ENCODE measurements at regions not wholly inside any gene's neighbourhood (a gene's known extent, or its start where the extent isn't known, plus 50 kb on each side); places are given as distances from the start of the nearest gene placed in this dataset.

DNA sequence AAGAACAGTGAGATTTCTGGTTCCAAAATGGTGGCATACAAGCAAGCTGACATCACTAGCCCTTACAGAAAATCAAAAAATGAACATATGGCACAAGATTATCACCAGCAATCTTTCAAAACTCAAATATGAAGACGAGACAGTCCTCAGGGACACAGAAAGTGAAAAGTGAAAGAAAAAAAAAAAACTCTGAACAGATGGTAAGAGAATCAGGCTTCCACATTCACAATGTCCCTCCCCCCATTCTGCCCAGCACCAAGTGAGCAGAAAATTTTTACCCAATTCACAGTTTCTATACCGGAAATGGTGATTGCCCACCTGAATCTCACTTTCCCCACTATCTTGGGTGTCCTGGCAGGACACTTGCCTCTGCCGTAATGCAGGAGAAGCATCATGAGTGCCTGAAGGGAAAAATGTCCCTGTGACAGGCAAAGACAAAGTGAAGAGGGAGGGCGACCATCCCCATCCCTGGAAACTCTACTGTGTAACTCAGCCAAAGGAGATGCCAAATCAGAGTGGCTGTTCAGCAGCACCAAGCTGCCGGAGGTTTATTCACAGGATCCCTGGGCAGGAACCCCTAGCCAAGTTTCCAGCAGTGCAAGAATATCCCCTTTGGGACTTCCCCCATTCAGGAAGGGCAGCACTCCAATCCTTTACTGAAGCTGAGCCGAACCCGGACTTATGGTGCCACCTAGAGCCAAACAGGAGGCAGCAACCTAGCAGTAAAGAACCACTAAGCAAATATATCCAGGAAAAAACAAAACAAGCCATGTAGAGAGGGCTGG lies 312.2 kb downstream of the LRATD1 start:
- TF ChIP-seq, protein P1, sequence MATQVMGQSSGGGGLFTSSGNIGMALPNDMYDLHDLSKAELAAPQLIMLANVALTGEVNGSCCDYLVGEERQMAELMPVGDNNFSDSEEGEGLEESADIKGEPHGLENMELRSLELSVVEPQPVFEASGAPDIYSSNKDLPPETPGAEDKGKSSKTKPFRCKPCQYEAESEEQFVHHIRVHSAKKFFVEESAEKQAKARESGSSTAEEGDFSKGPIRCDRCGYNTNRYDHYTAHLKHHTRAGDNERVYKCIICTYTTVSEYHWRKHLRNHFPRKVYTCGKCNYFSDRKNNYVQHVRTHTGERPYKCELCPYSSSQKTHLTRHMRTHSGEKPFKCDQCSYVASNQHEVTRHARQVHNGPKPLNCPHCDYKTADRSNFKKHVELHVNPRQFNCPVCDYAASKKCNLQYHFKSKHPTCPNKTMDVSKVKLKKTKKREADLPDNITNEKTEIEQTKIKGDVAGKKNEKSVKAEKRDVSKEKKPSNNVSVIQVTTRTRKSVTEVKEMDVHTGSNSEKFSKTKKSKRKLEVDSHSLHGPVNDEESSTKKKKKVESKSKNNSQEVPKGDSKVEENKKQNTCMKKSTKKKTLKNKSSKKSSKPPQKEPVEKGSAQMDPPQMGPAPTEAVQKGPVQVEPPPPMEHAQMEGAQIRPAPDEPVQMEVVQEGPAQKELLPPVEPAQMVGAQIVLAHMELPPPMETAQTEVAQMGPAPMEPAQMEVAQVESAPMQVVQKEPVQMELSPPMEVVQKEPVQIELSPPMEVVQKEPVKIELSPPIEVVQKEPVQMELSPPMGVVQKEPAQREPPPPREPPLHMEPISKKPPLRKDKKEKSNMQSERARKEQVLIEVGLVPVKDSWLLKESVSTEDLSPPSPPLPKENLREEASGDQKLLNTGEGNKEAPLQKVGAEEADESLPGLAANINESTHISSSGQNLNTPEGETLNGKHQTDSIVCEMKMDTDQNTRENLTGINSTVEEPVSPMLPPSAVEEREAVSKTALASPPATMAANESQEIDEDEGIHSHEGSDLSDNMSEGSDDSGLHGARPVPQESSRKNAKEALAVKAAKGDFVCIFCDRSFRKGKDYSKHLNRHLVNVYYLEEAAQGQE (IDR thresholded peaks at IDR 0.05; ENCODE audit: insufficient read depth in 1 of 2, low read depth in 2 of 2, low read length in 2 of 2): no peak

DNA sequence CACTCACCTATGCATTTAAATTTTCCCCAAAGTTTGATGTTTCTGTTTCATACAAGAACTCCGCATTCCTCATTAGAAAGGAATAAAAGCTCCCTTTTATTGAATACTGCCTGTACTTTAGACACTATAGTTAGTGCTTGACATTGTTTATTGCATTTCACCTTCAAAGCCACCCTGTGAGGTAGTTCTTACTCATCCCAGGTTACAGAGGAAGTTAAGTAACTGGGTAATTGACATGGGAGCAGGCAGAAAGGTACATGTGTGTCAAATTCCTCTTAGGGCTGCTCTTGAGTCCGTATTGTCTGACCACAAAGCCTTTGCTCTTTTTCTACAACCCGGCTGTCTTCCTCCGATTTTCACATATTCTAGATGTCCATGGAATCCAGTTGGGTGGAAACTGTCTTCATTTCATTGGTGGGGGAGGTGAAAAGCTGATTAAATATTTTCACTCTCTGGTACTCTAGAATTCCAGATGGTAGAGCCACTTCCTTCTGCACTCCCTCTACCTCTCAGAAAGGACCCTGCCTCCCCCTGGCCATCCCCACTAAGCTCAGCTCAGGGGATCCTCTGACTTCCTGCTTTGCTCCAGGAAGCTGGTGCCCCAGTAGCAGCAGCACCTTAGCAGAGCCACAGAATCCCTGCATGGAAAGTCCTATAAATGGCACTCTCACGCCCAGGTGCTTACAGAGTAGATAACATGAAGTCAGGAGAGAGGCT lies 319.2 kb downstream of the LRATD1 start:
- TF ChIP-seq SIN3A (IDR thresholded peaks at IDR 0.05; ENCODE audit: borderline replicate concordance, insufficient read depth, low read length): no peak
- no peak for TF ChIP-seq TAF1 (IDR thresholded peaks at IDR 0.05; ENCODE audit: borderline replicate concordance, insufficient read depth, low read length)

DNA sequence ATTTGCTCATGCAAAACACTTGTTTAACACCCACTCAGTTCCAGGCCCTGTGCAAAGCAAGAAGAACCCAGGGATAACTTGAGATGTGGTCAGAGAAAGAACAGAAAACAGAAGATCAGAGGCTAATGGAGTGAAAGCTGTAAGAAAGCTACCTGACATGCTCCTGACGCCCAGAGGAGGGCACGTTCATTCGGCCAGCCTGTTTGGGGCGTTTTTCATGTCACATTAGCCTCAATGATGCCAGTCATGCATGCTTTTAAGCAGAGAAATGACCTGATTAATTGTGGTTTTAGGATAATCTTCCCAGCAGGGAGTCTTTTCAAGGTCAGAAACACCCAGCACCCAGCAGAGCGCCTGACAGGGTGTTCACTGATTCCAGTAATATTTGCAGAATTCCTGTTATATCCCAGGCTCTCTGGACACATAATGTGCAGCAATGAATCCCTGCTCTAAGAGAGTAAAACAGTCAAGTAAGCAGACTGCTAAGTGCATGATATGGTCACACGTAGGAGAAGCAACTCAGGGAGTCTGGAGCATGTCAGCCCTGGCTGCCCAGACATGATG lies 320.0 kb downstream of the LRATD1 start:
- TF ChIP-seq TAF1 (IDR thresholded peaks at IDR 0.05; ENCODE audit: borderline replicate concordance, insufficient read depth, low read length) (no peak), SIN3A (IDR thresholded peaks at IDR 0.05; ENCODE audit: borderline replicate concordance, insufficient read depth, low read length) (no peak), FOXP2 (optimal IDR thresholded peaks at IDR 0.05; ENCODE audit: borderline replicate concordance, extremely low read depth, extremely low read length, insufficient read depth) (no peak), POLR2AphosphoS5 (IDR thresholded peaks at IDR 0.05; ENCODE audit: low read depth, low read length) (no peak)
- TF ChIP-seq, protein P1 (IDR thresholded peaks at IDR 0.05; ENCODE audit: insufficient read depth in 1 of 2, low read depth in 2 of 2, low read length in 2 of 2): no peak

DNA sequence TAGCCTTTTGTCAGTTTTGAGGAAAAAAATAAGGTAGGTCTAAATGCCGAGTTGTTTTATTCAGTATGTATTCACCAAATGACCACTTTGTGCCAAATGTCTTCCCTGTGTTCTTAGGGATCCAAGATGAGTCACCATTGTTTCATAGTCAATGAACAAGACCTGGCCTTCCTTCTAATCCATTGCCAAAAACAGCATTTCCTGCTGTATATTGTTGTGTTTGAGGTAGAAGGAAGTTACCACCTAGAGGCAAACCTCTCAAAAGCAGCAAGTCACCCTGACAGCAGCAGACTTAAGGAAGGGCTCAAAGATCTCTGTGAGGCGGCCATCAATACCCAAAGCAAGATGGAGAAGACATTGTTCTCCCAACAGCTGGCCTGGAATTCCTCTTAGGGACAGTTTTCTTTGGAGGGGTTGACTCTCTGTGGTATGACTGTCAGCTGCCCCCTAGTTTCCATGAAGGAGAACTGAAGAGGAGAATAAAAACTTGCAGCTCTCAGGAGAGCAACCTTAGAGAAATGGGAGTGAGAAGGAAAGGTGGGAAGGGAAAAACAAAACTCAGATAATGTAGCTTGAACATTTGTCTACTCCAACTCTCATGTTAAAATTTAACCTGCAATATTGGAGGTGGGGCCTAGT lies 328.3 kb downstream of the LRATD1 start:
- TF ChIP-seq, protein P1 (IDR thresholded peaks at IDR 0.05; ENCODE audit: insufficient read depth in 1 of 2, low read depth in 2 of 2, low read length in 2 of 2): no peak
- TF ChIP-seq SIN3A (IDR thresholded peaks at IDR 0.05; ENCODE audit: borderline replicate concordance, insufficient read depth, low read length) (no peak), FOXP2 (optimal IDR thresholded peaks at IDR 0.05; ENCODE audit: borderline replicate concordance, extremely low read depth, extremely low read length, insufficient read depth) (no peak), TAF1 (IDR thresholded peaks at IDR 0.05; ENCODE audit: borderline replicate concordance, insufficient read depth, low read length) (no peak), POLR2AphosphoS5 (IDR thresholded peaks at IDR 0.05; ENCODE audit: low read depth, low read length) (no peak)

DNA sequence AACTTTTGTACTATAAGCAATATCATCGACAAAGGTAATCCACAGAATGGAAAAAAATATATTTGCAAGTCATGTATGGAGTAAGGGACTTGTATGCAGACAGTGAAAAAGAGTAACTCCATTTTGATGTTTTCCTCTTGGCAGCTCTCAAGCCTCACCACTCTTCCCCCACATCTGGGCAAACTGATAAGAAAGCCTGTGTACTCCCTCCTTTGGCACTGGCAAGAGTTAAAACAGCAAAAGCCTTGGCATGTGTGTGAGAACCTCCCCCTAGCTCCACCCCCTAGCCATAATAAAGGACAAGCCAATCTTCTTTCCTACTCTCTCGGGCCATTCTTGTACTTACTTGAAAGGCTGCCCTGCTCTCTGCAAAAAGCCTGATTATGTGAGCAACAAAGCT lies 335.2 kb downstream of the LRATD1 start:
- TF ChIP-seq SIN3A (IDR thresholded peaks at IDR 0.05; ENCODE audit: borderline replicate concordance, insufficient read depth, low read length) (no peak), TAF1 (IDR thresholded peaks at IDR 0.05; ENCODE audit: borderline replicate concordance, insufficient read depth, low read length) (no peak), POLR2AphosphoS5 (IDR thresholded peaks at IDR 0.05; ENCODE audit: low read depth, low read length) (no peak), FOXP2 (optimal IDR thresholded peaks at IDR 0.05; ENCODE audit: borderline replicate concordance, extremely low read depth, extremely low read length, insufficient read depth) (no peak)
- TF ChIP-seq, protein P1 (IDR thresholded peaks at IDR 0.05; ENCODE audit: insufficient read depth in 1 of 2, low read depth in 2 of 2, low read length in 2 of 2): no peak

Measured in PFSK-1 (cell line).